ENCODE measurements at regions not wholly inside any gene's neighbourhood (a gene's known extent, or its start where the extent isn't known, plus 50 kb on each side); places are given as distances from the start of the nearest gene placed in this dataset.

- H3K27me3 ChIP-seq: no peaks in the 10 kb centered on the region
- TF ChIP-seq CTCF (IDR thresholded peaks at IDR 0.05) (no peak), POLR2A (IDR thresholded peaks at IDR 0.05) (no peak)
- H3K4me1 ChIP-seq (replicated peaks in 1 of 2): no peaks in the 10 kb centered on the region
- intact Hi-C loops (cut with DNase I): no loop called here
- 78 to 86% (median 78%) methylated on average over 2 of the region's 2 CpGs for WGBS, 4 donors
- H3K36me3 ChIP-seq (replicated peaks in 1 of 2): no peaks in the 10 kb centered on the region
- DNase-seq: no peak
- no peak overlapping the region for H3K4me3 ChIP-seq
- no peaks in the 10 kb centered on the region for H3K9me3 ChIP-seq (replicated peaks in 1 of 3)
- H3K27ac ChIP-seq: no peak overlapping the region
These were observed 716.3 kb downstream of the BRINP1 start for GRCh38 chr9:118652912-118653311.

DNA sequence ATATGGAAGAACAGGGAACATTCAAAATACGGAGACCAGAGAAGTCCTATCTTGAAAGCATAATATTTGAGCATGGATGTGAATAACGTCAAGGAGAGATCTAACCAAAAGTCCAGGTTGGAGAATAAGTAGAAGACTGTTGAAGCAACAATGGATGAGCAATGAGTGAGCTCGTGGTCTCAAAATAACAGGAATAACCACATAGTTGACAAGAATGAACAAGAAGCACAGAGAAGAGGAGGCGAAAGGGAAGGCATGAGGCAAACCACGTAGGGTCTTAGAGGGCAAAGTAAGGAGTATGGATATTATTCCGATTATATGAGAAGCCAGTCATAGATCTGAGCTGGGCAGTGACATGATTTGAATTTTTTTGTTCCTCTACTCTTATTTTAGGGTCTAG, 710.2 kb downstream of the BRINP1 start:
- H3K4me1 ChIP-seq (replicated peaks in 1 of 2): no peaks in the 10 kb centered on the region
- no peak for DNase-seq
- no peak overlapping the region for H3K27ac ChIP-seq
- no peak overlapping the region for H3K4me3 ChIP-seq
- H3K36me3 ChIP-seq (replicated peaks in 1 of 2): no peaks in the 10 kb centered on the region
- intact Hi-C loops (cut with DNase I): no loop called here
- H3K27me3 ChIP-seq: no peaks in the 10 kb centered on the region
- 62 to 75% (median 68%) methylated on average over 6 of the region's 6 CpGs for WGBS, 4 donors
- no peaks in the 10 kb centered on the region for H3K9me3 ChIP-seq (replicated peaks in 1 of 3)
- no peak for TF ChIP-seq CTCF (IDR thresholded peaks at IDR 0.05)
- no peak for TF ChIP-seq POLR2A (IDR thresholded peaks at IDR 0.05)

GRCh38 chr9:118665226-118665919, 703.9 kb downstream of the BRINP1 start:
- 52 to 73% (median 62%) methylated on average over 4 of the region's 4 CpGs for WGBS, 4 donors
- TF ChIP-seq CTCF (IDR thresholded peaks at IDR 0.05) (no peak), POLR2A (IDR thresholded peaks at IDR 0.05) (no peak)
- intact Hi-C loops (cut with DNase I): no loop called here
- Histone ChIP-seq H3K4me3 (no peak overlapping the region), H3K27ac (no peak overlapping the region), H3K36me3 (replicated peaks in 1 of 2) (no peaks in the 10 kb centered on the region), H3K27me3 (no peaks in the 10 kb centered on the region), H3K9me3 (replicated peaks in 1 of 3) (no peaks in the 10 kb centered on the region), H3K4me1 (replicated peaks in 1 of 2) (no peaks in the 10 kb centered on the region)
- no peak for DNase-seq

DNA sequence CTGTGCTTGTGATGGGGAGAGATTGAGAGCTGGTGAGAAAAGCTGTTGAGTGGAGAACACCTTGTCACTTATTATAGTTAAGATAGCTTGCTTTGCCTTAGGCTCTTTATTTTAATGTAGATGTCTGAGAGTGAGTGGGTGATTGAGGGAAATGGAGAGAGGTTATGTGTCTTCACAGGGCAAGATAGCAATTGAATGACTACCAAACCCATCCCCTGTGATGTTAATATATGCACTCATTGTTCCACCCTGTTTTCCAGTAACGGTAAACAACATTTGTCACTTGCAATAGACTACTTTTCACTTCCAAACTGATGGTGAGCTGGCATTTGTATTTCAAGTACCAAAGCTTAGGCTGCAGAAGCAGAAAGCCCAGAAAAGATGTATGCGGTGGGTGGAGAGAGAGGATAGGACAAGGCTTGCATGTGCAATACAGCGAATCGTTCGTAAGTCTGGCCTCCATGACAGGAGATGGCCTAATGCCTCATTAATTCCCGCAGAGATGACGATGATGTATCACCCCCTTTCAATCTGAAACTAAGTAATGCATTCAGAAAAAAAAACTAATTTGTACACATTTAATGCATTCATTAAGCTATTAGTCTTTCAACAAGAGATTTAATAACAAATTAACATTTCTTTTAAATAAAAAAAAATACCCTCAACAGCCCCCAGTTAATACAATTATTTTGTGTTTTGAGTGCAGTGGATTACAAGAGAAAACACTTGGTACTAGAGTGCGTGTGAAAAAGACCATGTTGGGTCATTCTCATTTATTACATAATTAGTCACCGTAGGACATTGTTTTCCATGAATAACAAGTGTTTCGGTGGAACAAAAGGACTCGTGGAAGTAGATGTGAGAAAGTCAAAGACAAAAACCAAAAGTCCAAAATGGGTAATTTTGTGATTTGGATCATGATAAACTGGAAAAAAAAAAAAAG, 699.0 kb downstream of the BRINP1 start:
- Histone ChIP-seq H3K36me3 (replicated peaks in 1 of 2) (no peaks in the 10 kb centered on the region), H3K4me1 (replicated peaks in 1 of 2) (no peaks in the 10 kb centered on the region), H3K27me3 (no peaks in the 10 kb centered on the region), H3K4me3 (no peak overlapping the region), H3K9me3 (replicated peaks in 1 of 3) (no peaks in the 10 kb centered on the region), H3K27ac (no peak overlapping the region)
- intact Hi-C loops (cut with DNase I): no loop called here
- no peak for TF ChIP-seq POLR2A (IDR thresholded peaks at IDR 0.05)
- no peak for TF ChIP-seq CTCF (IDR thresholded peaks at IDR 0.05)
- WGBS, 4 donors: 71 to 82% (median 81%) methylated on average over 11 of the region's 11 CpGs
- DNase-seq: no peak

Data from adrenal gland (tissue), 9 donors.